RCC 7860 (cell line): ENCODE measurements at regions not wholly inside any gene's neighbourhood (a gene's known extent, or its start where the extent isn't known, plus 50 kb on each side); places are given as distances from the start of the nearest gene placed in this dataset.
A peak's percentile ranks its signal among the peaks of the same experiment; 100 is the strongest.

Source experiments
- DNase-seq: peaks from one replicate; pipeline ENCODE4 v3.0.0-alpha.2; 2015; ENCODE audit warnings: low spot score
- FAIRE-seq: peaks from 2 replicates; lab custom pipeline; 2012; peaks lifted over from hg19 to GRCh38; lab: Jason Lieb, UNC

- DNase-seq (no peak), FAIRE-seq (no peak)
Observed at GRCh38 chr3:124089214-124089613, 97.3 kb upstream of the ROPN1 start.

GRCh38 chr3:124091716-124092115, 99.8 kb upstream of the ROPN1 start:
- FAIRE-seq, result no peak
- no peak for DNase-seq

GRCh38 chr3:124092811-124093210, 100.9 kb upstream of the ROPN1 start:
- no peak for DNase-seq
- no peak for FAIRE-seq

GRCh38 chr3:124094496-124094895, 102.6 kb upstream of the ROPN1 start:
- FAIRE-seq (no peak), DNase-seq (no peak)

- FAIRE-seq, result no peak
- DNase-seq, result no peak
Observed at GRCh38 chr3:124097362-124098131, 105.6 kb upstream of the ROPN1 start.

- no peak for DNase-seq
- FAIRE-seq, result no peak
Observed at GRCh38 chr3:124101643-124102042, 109.7 kb upstream of the ROPN1 start.

GRCh38 chr3:124107104-124107890, 115.4 kb upstream of the ROPN1 start:
- no peak for FAIRE-seq
- DNase-seq, result no peak

GRCh38 chr3:124108446-124108845, 116.5 kb upstream of the ROPN1 start:
- DNase-seq (no peak), FAIRE-seq (no peak)

- DNase-seq, result no peak
- no peak for FAIRE-seq
Observed at GRCh38 chr3:124113485-124113884, 121.6 kb upstream of the ROPN1 start.

- FAIRE-seq (no peak), DNase-seq (no peak)
Observed at GRCh38 chr3:124115279-124115678, 123.4 kb upstream of the ROPN1 start.

GRCh38 chr3:124115956-124116355, 124.0 kb upstream of the ROPN1 start:
- no peak for DNase-seq
- FAIRE-seq, result no peak

GRCh38 chr3:124116906-124117305, 125.0 kb upstream of the ROPN1 start:
- DNase-seq, result no peak

GRCh38 chr3:124117486-124117885, 125.6 kb upstream of the ROPN1 start:
- peak; percentile 33 for DNase-seq
- FAIRE-seq, result peak; percentile 71

More at GRCh38 chr3:124116906-124117305, 125.0 kb upstream of the ROPN1 start:
- no peak for FAIRE-seq

GRCh38 chr3:124118397-124118796, 126.5 kb upstream of the ROPN1 start:
- no peak for FAIRE-seq
- DNase-seq, result no peak

- peak; percentile 44 for DNase-seq
- FAIRE-seq, result peak; percentile 55
Observed at GRCh38 chr3:124119056-124119716, 127.3 kb upstream of the ROPN1 start.

- FAIRE-seq (no peak), DNase-seq (no peak)
Observed at GRCh38 chr3:124121379-124122312, 129.7 kb upstream of the ROPN1 start.

GRCh38 chr3:124125315-124125714, 133.4 kb upstream of the ROPN1 start:
- no peak for DNase-seq
- no peak for FAIRE-seq

GRCh38 chr3:124126436-124127023, 134.6 kb upstream of the ROPN1 start:
- DNase-seq (no peak), FAIRE-seq (no peak)

GRCh38 chr3:124131158-124131557, 139.2 kb upstream of the ROPN1 start:
- FAIRE-seq (no peak), DNase-seq (no peak)

GRCh38 chr3:124131580-124131979, 139.7 kb upstream of the ROPN1 start:
- peak; percentile 28 for DNase-seq

More at GRCh38 chr3:124131580-124131979, 139.7 kb upstream of the ROPN1 start:
- no peak for FAIRE-seq
